H9 (cell line): ENCODE measurements at regions not wholly inside any gene's neighbourhood (a gene's known extent, or its start where the extent isn't known, plus 50 kb on each side); places are given as distances from the start of the nearest gene placed in this dataset.

Source experiments
- DNase-seq: peaks from one replicate; pipeline ENCODE4 v3.0.0-alpha.2; 2017
- H2AFZ ChIP-seq: one replicate; pipeline ENCODE4 v1.6.1; 2013; ENCODE audit warnings: mild to moderate bottlenecking, low read length, control low read depth, moderate library complexity
- H2AK5ac ChIP-seq: 2 replicates; pipeline ENCODE4 v1.6.1; 2013; ENCODE audit warnings: low read length, control low read depth, mixed read lengths; ENCODE audit not compliant: insufficient read length
- H2BK120ac ChIP-seq: one replicate; pipeline ENCODE4 v1.6.1; 2013; ENCODE audit warnings: low read depth, mild to moderate bottlenecking, low read length, control low read depth, inconsistent platforms; ENCODE audit not compliant: poor library complexity, severe bottlenecking
- H2BK12ac ChIP-seq: 2 replicates; pipeline ENCODE4 v1.6.1; 2013; ENCODE audit warnings: low read length, control low read depth, mixed read lengths, low read depth; ENCODE audit not compliant: insufficient read length
- H2BK15ac ChIP-seq: 2 replicates; pipeline ENCODE4 v1.6.1; 2013; ENCODE audit warnings: low read depth, low read length, control low read depth
- H2BK20ac ChIP-seq: one replicate; pipeline ENCODE4 v1.6.1; 2013; ENCODE audit warnings: low read depth, mild to moderate bottlenecking, low read length, control low read depth, inconsistent platforms; ENCODE audit not compliant: poor library complexity, severe bottlenecking
- H2BK5ac ChIP-seq: 2 replicates; pipeline ENCODE4 v1.6.1; 2013; ENCODE audit warnings: low read length, control low read depth, mixed read lengths; ENCODE audit not compliant: insufficient read length
- H3K14ac ChIP-seq: 2 replicates; pipeline ENCODE4 v1.6.1; 2013; ENCODE audit warnings: low read length, control low read depth; ENCODE audit not compliant: insufficient read depth
- H3K18ac ChIP-seq: 2 replicates; pipeline ENCODE4 v1.6.1; 2013; ENCODE audit warnings: low read depth, mild to moderate bottlenecking, mixed read lengths, low read length, control low read depth; ENCODE audit not compliant: insufficient read length
- H3K23ac ChIP-seq: 2 replicates; pipeline ENCODE4 v1.6.1; 2013; ENCODE audit warnings: low read length, control low read depth, mixed read lengths, low read depth; ENCODE audit not compliant: insufficient read length
- H3K23me2 ChIP-seq: 2 replicates; pipeline ENCODE4 v1.6.1; 2013; ENCODE audit warnings: low read depth, mild to moderate bottlenecking, mixed read lengths, low read length, control low read depth; ENCODE audit not compliant: insufficient read length, poor library complexity, severe bottlenecking
- H3K27ac ChIP-seq: 2 replicates; pipeline ENCODE4 v1.5.1; 2013; ENCODE audit warnings: low read length, control low read depth, mixed read lengths, low read depth; ENCODE audit not compliant: insufficient read length
- H3K27me3 ChIP-seq: 2 replicates; pipeline ENCODE4 v1.6.1; 2013; ENCODE audit warnings: low read length, control low read depth, inconsistent platforms; ENCODE audit not compliant: insufficient read depth
- H3K4ac ChIP-seq: 2 replicates; pipeline ENCODE4 v1.6.1; 2013; ENCODE audit warnings: low read depth, mild to moderate bottlenecking, control low read depth, inconsistent platforms, low read length, moderate library complexity
- H3K4me1 ChIP-seq: 2 replicates; pipeline ENCODE4 v1.6.1; 2013; ENCODE audit warnings: low read length, control low read depth, inconsistent platforms; ENCODE audit not compliant: insufficient read depth
- H3K4me2 ChIP-seq: 2 replicates; pipeline ENCODE4 v1.6.1; 2013; ENCODE audit warnings: low read length, control low read depth, mixed read lengths; ENCODE audit not compliant: insufficient read length, insufficient read depth
- H3K56ac ChIP-seq: 2 replicates; pipeline ENCODE4 v1.6.1; 2013; ENCODE audit warnings: low read depth, mild to moderate bottlenecking, mixed read lengths, low read length, control low read depth; ENCODE audit not compliant: insufficient read length
- H3K79me1 ChIP-seq: 2 replicates; pipeline ENCODE4 v1.6.1; 2013; ENCODE audit warnings: low read depth, mild to moderate bottlenecking, moderate library complexity, low read length, control low read depth, inconsistent platforms; ENCODE audit not compliant: insufficient read depth, poor library complexity, severe bottlenecking
- H3K79me2 ChIP-seq: 2 replicates; pipeline ENCODE4 v1.6.1; 2013; ENCODE audit warnings: low read length, control low read depth, inconsistent platforms; ENCODE audit not compliant: insufficient read depth
- H3K9ac ChIP-seq: 2 replicates; pipeline ENCODE4 v1.6.1; 2013; ENCODE audit warnings: low read length, control low read depth, mixed read lengths; ENCODE audit not compliant: insufficient read length; ENCODE audit errors: extremely low read depth
- H3K9me3 ChIP-seq: one replicate; pipeline ENCODE4 v1.6.1; 2013; ENCODE audit warnings: low read depth, low read length, inconsistent platforms; ENCODE audit not compliant: control insufficient read depth
- H3T11ph ChIP-seq: one replicate; pipeline ENCODE4 v1.6.1; 2013; ENCODE audit warnings: mild to moderate bottlenecking, low read length, control low read depth, inconsistent platforms
- H4K20me1 ChIP-seq: one replicate; pipeline ENCODE4 v1.6.1; 2013; ENCODE audit not compliant: control insufficient read depth, insufficient read length, insufficient read depth
- H4K5ac ChIP-seq: 2 replicates; pipeline ENCODE4 v1.6.1; 2013; ENCODE audit warnings: low read depth, mild to moderate bottlenecking, mixed read lengths, low read length, control low read depth; ENCODE audit not compliant: insufficient read length
- H4K8ac ChIP-seq: replicated peaks from 2 replicates; pipeline ENCODE4 v1.6.1; 2013; ENCODE audit warnings: low read length, control low read depth, mixed read lengths, low read depth; ENCODE audit not compliant: insufficient read length
- H4K91ac ChIP-seq: 2 replicates; pipeline ENCODE4 v1.6.1; 2013; ENCODE audit warnings: low read depth, mild to moderate bottlenecking, moderate library complexity, mixed read lengths, low read length, control low read depth; ENCODE audit not compliant: insufficient read length
- H3K27ac Mint-ChIP-seq, 3 experiments: 2 replicates in 2 of 3; 3 replicates in 1 of 3; pipeline ENCODE4 v1.8.0; 2020 to 2021; ENCODE audit warnings: mixed read lengths in 3 of 3, mild to moderate bottlenecking in 1 of 3, moderate library complexity in 1 of 3
- H3K27me3 Mint-ChIP-seq: 2 replicates; pipeline ENCODE4 v1.8.0; 2021; ENCODE audit warnings: low read depth, mild to moderate bottlenecking, moderate library complexity, mixed read lengths
- H3K36me3 Mint-ChIP-seq, 3 experiments: 2 replicates in 2 of 3; 3 replicates in 1 of 3; pipeline ENCODE4 v1.8.0; 2020 to 2021; ENCODE audit warnings: low read depth in 3 of 3, mixed read lengths in 3 of 3; ENCODE audit not compliant: insufficient read depth in 1 of 3
- H3K4me1 Mint-ChIP-seq, 2 experiments: 2 replicates each; pipeline ENCODE4 v1.8.0; 2020; ENCODE audit warnings: mixed read lengths in 2 of 2
- H3K4me3 Mint-ChIP-seq, 2 experiments: 2 replicates in 1 of 2; 3 replicates in 1 of 2; pipeline ENCODE4 v1.8.0; 2020 to 2021; ENCODE audit warnings: mild to moderate bottlenecking in 2 of 2, mixed read lengths in 2 of 2, moderate library complexity in 1 of 2
- H3K9me3 Mint-ChIP-seq, 2 experiments: 2 replicates in 1 of 2; 3 replicates in 1 of 2; pipeline ENCODE4 v1.8.0; 2020; ENCODE audit warnings: mild to moderate bottlenecking in 2 of 2, mixed read lengths in 2 of 2, moderate library complexity in 1 of 2
- CTCF ChIP-seq: fragments of 200-600 bp; sonication (generic); conservative IDR thresholded peaks from 3 replicates; pipeline ENCODE4 v1.8.0; 2021; ENCODE audit warnings: antibody characterized with exemption, mild to moderate bottlenecking
- WGBS: extraction: QIAGEN DNeasy Blood & Tissue Kit; methylation state at CpG from one replicate; pipeline ENCODE4 v1.1.7; 2013; ENCODE audit warnings: missing lambda C conversion rate, low lambda C conversion rate, mixed read lengths; ENCODE audit not compliant: insufficient read length; ENCODE audit errors: extremely low coverage; 5-methylcytosine and 5-hydroxymethylcytosine counted together

GRCh38 chr18:1619507-1619906, 714.8 kb downstream of the ADCYAP1 start:
- no peak for TF ChIP-seq CTCF
- no peaks in the 10 kb centered on the region for H3K36me3 Mint-ChIP-seq
- H2BK15ac ChIP-seq = no peak overlapping the region

More at GRCh38 chr18:1619507-1619906, 714.8 kb downstream of the ADCYAP1 start:
- no peaks in the 10 kb centered on the region for H3K23me2 ChIP-seq
- no peaks in the 10 kb centered on the region for H3K79me2 ChIP-seq
- Mint-ChIP-seq H3K4me3 (no peak overlapping the region), H3K27ac (no peak overlapping the region), H3K4me1 (no peaks in the 10 kb centered on the region; a peak in 1 of 4 replicates), H3K9me3 (no peaks in the 10 kb centered on the region), H3K27me3 (no peaks in the 10 kb centered on the region; the same call in 1 of the 2 replicates)
- no peak overlapping the region for H3K27ac ChIP-seq
- no peak overlapping the region for H3T11ph ChIP-seq
- no peak overlapping the region for H3K9ac ChIP-seq
- H3K23ac ChIP-seq = no peak overlapping the region
- no peak overlapping the region for H2BK120ac ChIP-seq
- H3K79me1 ChIP-seq = no peaks in the 10 kb centered on the region
- H2AK5ac ChIP-seq = no peak overlapping the region
- no peak overlapping the region for H2BK20ac ChIP-seq
- no peaks in the 10 kb centered on the region for H3K9me3 ChIP-seq
- no peak overlapping the region for H3K4ac ChIP-seq
- no peak overlapping the region for H3K4me2 ChIP-seq
- no peak overlapping the region for H2BK5ac ChIP-seq
- H3K4me1 ChIP-seq = no peaks in the 10 kb centered on the region
- H3K56ac ChIP-seq = no peak overlapping the region
- no peak overlapping the region for H4K8ac ChIP-seq
- no CpG with 5 or more reads among the region's 5 CpGs for WGBS
- no peak overlapping the region for H3K18ac ChIP-seq
- H4K20me1 ChIP-seq = no peaks in the 10 kb centered on the region
- no peak for DNase-seq
- no peak overlapping the region for H4K91ac ChIP-seq
- H3K14ac ChIP-seq = no peak overlapping the region
- H2BK12ac ChIP-seq = no peak overlapping the region
- no peak overlapping the region for H4K5ac ChIP-seq
- H2AFZ ChIP-seq = no peak overlapping the region
- H3K27me3 ChIP-seq = no peaks in the 10 kb centered on the region
